HEK293T (cell line): ENCODE measurements at regions not wholly inside any gene's neighbourhood (a gene's known extent, or its start where the extent isn't known, plus 50 kb on each side); places are given as distances from the start of the nearest gene placed in this dataset.

ENCODE experiments used
- ARNT ChIP-seq: fragments of 450-650 bp; IDR thresholded peaks from 2 replicates; pipeline ENCODE4 v1.6.1; 2017; ENCODE audit warnings: mild to moderate bottlenecking
- ELF4 ChIP-seq: fragments of 450-650 bp; IDR thresholded peaks from 2 replicates; pipeline ENCODE4 v1.6.1; 2017; ENCODE audit warnings: antibody characterized with exemption
- FOXM1 ChIP-seq: fragments of 450-650 bp; IDR thresholded peaks from 2 replicates; pipeline ENCODE4 v1.6.1; 2017; ENCODE audit warnings: mild to moderate bottlenecking, borderline replicate concordance
- HDGF ChIP-seq: fragments of 450-650 bp; IDR thresholded peaks from 2 replicates; pipeline ENCODE4 v1.6.1; 2017; ENCODE audit warnings: antibody characterized with exemption, borderline replicate concordance
- L3MBTL2 ChIP-seq: fragments of 450-650 bp; conservative IDR thresholded peaks from 2 replicates; pipeline ENCODE4 v1.6.1; 2016; ENCODE audit warnings: mild to moderate bottlenecking
- NFRKB ChIP-seq: fragments of 450-650 bp; IDR thresholded peaks from 2 replicates; pipeline ENCODE4 v1.6.1; 2016; ENCODE audit warnings: mild to moderate bottlenecking, moderate library complexity
- PKNOX1 ChIP-seq: fragments of 450-650 bp; IDR thresholded peaks from 2 replicates; pipeline ENCODE4 v1.6.1; 2016
- SP1 ChIP-seq: fragments of 450-650 bp; IDR thresholded peaks from 2 replicates; pipeline ENCODE4 v1.6.1; 2017
- TARDBP ChIP-seq: fragments of 450-650 bp; IDR thresholded peaks from 2 replicates; pipeline ENCODE4 v1.6.1; 2016

GRCh38 chr6:113595911-113596376 is 261.2 kb upstream of the MARCKS start:
- no peak for TF ChIP-seq TARDBP
- no peak for TF ChIP-seq ELF4
- no peak for TF ChIP-seq L3MBTL2
- TF ChIP-seq PKNOX1: no peak
- TF ChIP-seq ARNT: no peak
- TF ChIP-seq FOXM1: no peak
- TF ChIP-seq SP1: no peak
- no peak for TF ChIP-seq NFRKB
- no peak for TF ChIP-seq HDGF
